ENCODE measurements at regions not wholly inside any gene's neighbourhood (a gene's known extent, or its start where the extent isn't known, plus 50 kb on each side); places are given as distances from the start of the nearest gene placed in this dataset.

- TF ChIP-seq ZNF687 (IDR thresholded peaks at IDR 0.05) (0 out of 2 replicates have a peak, but pooled peaks have one; percentile 18), TCF3 (IDR thresholded peaks at IDR 0.05; ENCODE audit: borderline replicate concordance, insufficient read depth, low read depth, low read length) (no peak), MTA2 (IDR thresholded peaks at IDR 0.05; ENCODE audit: low read depth) (peak; percentile 23; the same call in 1 of the 2 replicates), HDAC6 (IDR thresholded peaks at IDR 0.05; ENCODE audit: unreplicated experiment) (no peak), USF1 (IDR thresholded peaks at IDR 0.05; ENCODE audit: borderline replicate concordance, extremely low read length, insufficient read depth, low read depth, low read length) (no peak), MLLT1 (IDR thresholded peaks at IDR 0.05) (peak; percentile 81), CREB1 (IDR thresholded peaks at IDR 0.05; ENCODE audit: low read depth) (no peak), RBBP5 (conservative IDR thresholded peaks at IDR 0.05) (no peak), MEF2A (IDR thresholded peaks at IDR 0.05; ENCODE audit: insufficient read depth, low read depth, low read length) (0 out of 2 replicates have a peak, but pooled peaks have one; percentile 11), POLR2A (IDR thresholded peaks at IDR 0.05; ENCODE audit: low read depth, low read length) (no peak), CTCF (IDR thresholded peaks at IDR 0.05 in 2 of 3, conservative IDR thresholded peaks at IDR 0.05 in 1 of 3; ENCODE audit: control insufficient read depth in 2 of 3, extremely low read depth in 1 of 3, insufficient read depth in 1 of 3, low read depth in 3 of 3, low read length in 3 of 3) (no peak), CUX1 (IDR thresholded peaks at IDR 0.05; ENCODE audit: insufficient replicate concordance, low read depth, low read length) (no peak), SUPT20H (IDR thresholded peaks at IDR 0.05; ENCODE audit: borderline replicate concordance, control insufficient read depth, low read depth, low read length) (no peak), MEF2B (IDR thresholded peaks at IDR 0.05; ENCODE audit: partially characterized antibody, poor library complexity, severe bottlenecking) (peak; percentile 14)
Observed at GRCh38 chr12:27143256-27144069, 61.1 kb upstream of the C12orf71 start (continued).

All from GM12878 (cell line).